ENCODE measurements at regions not wholly inside any gene's neighbourhood (a gene's known extent, or its start where the extent isn't known, plus 50 kb on each side); places are given as distances from the start of the nearest gene placed in this dataset.
"Not testable (repeated sequence)": the region's sequence is repeated elsewhere in the genome, so short reads cannot be mapped to it uniquely, and the experiment has no call there.

DNA sequence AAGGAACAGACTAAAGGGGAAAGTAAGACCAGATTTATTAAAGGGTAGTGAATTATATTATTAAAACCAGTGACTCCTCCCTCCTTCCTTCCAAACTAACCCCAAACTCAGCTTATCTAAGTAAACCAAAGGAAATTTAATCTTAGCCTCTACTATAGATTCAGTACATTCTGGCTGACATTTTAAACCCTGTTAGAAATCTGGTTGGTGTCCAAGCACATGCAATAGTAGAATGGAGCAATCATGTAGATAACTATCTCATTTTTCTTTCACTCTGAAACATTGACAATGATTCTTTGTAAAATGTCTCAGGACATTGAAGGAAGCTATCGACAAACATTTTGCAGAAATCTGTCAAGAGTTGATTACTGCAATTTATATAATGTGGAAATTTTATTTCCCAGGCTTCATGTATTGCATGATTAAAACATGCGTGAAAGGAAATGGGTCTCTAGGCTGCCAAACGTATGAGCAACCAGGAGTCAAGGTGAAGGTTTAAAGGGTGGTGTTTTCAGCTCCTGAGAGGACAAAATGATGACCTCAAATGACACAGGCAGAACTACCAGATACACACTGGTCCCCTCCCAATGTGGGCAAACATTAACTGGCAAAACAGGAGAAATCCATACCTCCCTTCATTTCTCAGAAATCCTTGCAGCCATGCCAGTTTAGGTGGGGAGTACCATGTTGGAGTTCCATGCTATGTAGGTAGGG lies 58.2 kb upstream of the RBM47 start:
- TF ChIP-seq, protein P1, sequence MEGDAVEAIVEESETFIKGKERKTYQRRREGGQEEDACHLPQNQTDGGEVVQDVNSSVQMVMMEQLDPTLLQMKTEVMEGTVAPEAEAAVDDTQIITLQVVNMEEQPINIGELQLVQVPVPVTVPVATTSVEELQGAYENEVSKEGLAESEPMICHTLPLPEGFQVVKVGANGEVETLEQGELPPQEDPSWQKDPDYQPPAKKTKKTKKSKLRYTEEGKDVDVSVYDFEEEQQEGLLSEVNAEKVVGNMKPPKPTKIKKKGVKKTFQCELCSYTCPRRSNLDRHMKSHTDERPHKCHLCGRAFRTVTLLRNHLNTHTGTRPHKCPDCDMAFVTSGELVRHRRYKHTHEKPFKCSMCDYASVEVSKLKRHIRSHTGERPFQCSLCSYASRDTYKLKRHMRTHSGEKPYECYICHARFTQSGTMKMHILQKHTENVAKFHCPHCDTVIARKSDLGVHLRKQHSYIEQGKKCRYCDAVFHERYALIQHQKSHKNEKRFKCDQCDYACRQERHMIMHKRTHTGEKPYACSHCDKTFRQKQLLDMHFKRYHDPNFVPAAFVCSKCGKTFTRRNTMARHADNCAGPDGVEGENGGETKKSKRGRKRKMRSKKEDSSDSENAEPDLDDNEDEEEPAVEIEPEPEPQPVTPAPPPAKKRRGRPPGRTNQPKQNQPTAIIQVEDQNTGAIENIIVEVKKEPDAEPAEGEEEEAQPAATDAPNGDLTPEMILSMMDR (IDR thresholded peaks at IDR 0.05; ENCODE audit: insufficient read depth, low read depth, low read length, missing control alignments) = no peak
- no peak for DNase-seq (ENCODE audit: low read depth)
- no peak overlapping the region for H3K4me3 ChIP-seq (ENCODE audit: low read length)

DNA sequence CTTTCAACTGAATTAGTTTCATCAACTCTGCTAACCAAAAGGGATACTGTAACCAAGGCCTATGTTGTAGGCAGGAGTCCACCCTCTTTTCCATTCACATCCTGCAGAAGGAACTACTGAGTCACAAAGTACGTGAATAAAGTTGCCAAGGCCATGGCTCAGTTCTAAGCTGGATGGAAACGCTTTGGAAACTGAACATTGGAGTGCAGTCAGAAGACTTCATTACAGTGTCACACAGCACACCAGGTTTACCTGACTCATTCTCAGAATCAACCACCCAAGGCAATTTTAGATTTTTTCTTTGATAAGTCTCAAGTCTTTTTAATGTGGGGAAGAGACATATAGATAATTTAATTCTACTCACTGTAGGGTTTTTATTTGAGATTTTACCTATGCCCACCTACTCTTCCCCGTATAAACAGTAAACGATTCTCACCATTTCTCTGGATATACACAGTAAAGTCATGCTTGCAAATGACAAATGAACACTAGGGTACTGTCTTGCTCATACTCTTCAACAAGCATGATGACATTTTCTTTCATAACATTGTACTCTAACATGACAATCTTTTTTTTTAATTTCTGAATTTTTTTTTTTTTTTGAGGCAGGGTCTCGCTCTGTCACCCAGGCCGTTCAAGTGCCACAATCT lies 58.9 kb upstream of the RBM47 start:
- no peak overlapping the region for H3K4me3 ChIP-seq (ENCODE audit: low read length)
- TF ChIP-seq, protein P1 (IDR thresholded peaks at IDR 0.05; ENCODE audit: insufficient read depth, low read depth, low read length, missing control alignments) = no peak
- DNase-seq (ENCODE audit: low read depth) = peak; percentile 14

DNA sequence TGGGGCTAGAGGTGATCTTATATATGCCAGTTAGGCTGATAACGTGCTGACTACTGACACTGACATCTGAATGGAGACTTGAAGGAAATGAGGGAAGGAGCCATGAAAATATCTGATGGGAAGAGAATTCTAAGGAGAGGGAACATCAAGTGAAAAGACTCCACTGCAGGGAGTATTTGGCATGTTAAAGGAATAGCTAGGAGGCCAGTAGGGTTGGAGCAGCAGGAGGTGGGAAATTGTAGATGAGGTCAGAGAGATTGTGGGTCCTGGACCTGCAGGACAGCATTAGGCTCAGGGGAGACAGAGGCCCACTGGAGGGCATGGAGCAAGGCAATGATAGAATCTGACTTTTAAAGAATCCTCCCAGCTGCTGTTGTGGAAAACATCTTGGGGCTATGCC lies 55.8 kb upstream of the NSUN7 start:
- DNase-seq (ENCODE audit: low read depth) = no peak
- H3K4me3 ChIP-seq (ENCODE audit: low read length) = no peak overlapping the region
- TF ChIP-seq, protein P1 (IDR thresholded peaks at IDR 0.05; ENCODE audit: insufficient read depth, low read depth, low read length, missing control alignments) = no peak

DNA sequence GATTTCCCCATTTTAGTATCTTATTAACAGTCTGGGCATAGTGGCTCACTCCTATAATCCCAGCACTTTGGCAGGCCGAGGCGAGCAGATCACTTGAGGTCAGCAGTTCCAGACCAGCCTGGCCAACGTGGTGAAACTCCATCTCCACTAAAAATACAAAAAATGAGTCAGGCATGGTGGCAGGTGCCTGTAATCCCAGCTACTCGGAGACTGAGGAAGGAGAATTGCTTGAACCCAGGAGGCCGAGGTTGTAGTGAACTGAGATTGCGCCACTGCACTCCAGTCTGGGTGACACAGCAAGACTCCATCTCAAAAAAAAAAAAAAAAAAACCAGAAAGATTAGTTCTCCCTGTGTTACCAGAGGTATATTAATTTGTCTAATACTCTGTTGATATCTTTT lies 52.3 kb upstream of the NSUN7 start:
- DNase-seq (ENCODE audit: low read depth); H3K4me3 ChIP-seq (ENCODE audit: low read length): not testable (repeated sequence)

DNA sequence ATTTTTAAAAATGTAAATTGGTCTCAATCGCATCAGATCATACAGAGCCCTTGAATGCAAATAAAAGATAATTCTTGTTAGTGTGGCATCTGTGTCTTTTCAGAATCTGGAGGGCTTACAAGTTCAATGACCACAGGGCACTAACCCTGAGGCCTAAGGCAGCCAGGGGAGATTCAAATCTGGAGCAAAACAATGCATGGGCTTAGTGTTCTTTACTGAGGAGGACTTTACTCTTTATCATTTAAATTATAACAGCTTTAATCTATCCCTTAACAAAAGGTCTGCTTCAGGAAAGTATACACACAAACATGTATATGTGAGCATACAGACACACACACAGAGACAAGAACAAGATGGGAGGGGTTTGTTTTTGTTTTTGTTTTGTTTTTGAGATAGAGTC lies 51.0 kb upstream of the NSUN7 start:
- no peak for DNase-seq (ENCODE audit: low read depth)
- TF ChIP-seq, protein P1 (IDR thresholded peaks at IDR 0.05; ENCODE audit: insufficient read depth, low read depth, low read length, missing control alignments) = no peak

DNA sequence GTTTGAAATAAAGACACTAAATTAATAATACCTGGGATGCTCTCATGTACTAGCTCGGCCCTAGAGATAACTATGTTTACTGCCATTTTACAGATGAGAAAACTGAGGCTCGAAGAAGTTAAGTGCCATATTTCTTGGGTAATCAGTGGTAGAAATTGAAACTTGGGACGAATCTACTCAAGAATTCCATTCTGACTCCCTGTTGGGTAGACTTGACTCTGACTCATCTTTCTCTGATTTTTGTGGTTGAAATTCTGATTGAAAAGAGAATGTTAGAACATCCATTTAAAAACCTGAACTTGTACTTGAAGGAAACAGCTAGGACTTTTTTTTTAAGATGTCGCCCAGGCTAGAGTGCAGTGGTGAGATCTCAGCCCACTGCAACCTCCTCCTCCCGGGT lies 50.1 kb upstream of the NSUN7 start:
- DNase-seq (ENCODE audit: low read depth) = peak; percentile 20
- TF ChIP-seq, protein P1 (IDR thresholded peaks at IDR 0.05; ENCODE audit: insufficient read depth, low read depth, low read length, missing control alignments) = no peak
- H3K4me3 ChIP-seq (ENCODE audit: low read length) = no peak overlapping the region

More for the DNA sequence above, 51.0 kb upstream of the NSUN7 start:
- H3K4me3 ChIP-seq (ENCODE audit: low read length) = no peak overlapping the region

Data from epithelial cell of esophagus (primary cell).